Ishikawa (cell line): ENCODE measurements at regions not wholly inside any gene's neighbourhood (a gene's known extent, or its start where the extent isn't known, plus 50 kb on each side); places are given as distances from the start of the nearest gene placed in this dataset.

Source experiments
- EGR1 ChIP-seq: IDR thresholded peaks from 2 replicates; pipeline ENCODE4 v1.6.1; 2012
- EP300 ChIP-seq: IDR thresholded peaks from 2 replicates; pipeline ENCODE4 v1.6.1; 2012; ENCODE audit warnings: borderline replicate concordance
- MAX ChIP-seq: IDR thresholded peaks from 2 replicates; pipeline ENCODE4 v1.6.1; 2012
- NFIC ChIP-seq: IDR thresholded peaks from 2 replicates; pipeline ENCODE4 v1.6.1; 2012
- RAD21 ChIP-seq: IDR thresholded peaks from 2 replicates; pipeline ENCODE4 v1.6.1; 2012; ENCODE audit warnings: low read depth
- TEAD4 ChIP-seq: IDR thresholded peaks from 2 replicates; pipeline ENCODE4 v1.6.1; 2012
- YY1 ChIP-seq: IDR thresholded peaks from 2 replicates; pipeline ENCODE4 v1.6.1; 2012; ENCODE audit warnings: low read depth

DNA sequence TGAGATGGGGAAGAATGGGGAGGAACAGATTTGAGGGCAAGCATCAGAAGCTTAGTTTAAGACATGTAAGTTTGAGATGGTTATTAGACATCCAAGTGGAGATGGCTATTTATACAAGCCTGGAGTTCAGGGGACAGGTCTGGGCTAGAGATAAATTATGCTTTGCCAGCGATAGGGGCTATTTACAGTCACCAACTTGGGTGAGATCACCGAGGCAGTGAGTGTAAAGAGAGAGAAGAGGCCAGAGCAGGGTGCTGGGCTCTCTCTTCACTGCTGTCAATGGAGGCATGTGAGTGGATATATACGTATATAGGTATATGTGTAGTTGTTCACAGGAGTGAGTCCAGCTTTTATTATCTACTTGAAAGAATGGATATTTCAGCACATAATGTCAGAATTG lies 81.0 kb downstream of the QPCT start:
- TF ChIP-seq RAD21 (no peak), EP300 (no peak), YY1 (no peak), EGR1 (no peak), MAX (no peak), NFIC (no peak), TEAD4 (no peak)
